K562 (cell line): ENCODE measurements at regions not wholly inside any gene's neighbourhood (a gene's known extent, or its start where the extent isn't known, plus 50 kb on each side); places are given as distances from the start of the nearest gene placed in this dataset.

ENCODE experiments used
- ATAC-seq: fragments of 200-7000 bp; cut with Tn5 transposase; 3 replicates; pipeline ENCODE4 v1.9.1; 2020; ENCODE audit warnings: moderate library complexity
- BruUV-seq: library from RNA; stranded (reverse); fragments of 400-500 nt; replicated peaks from 2 replicates; lab custom pipeline; 2021; lab: Mats Ljungman, UMichigan
- CTCF ChIA-PET: fragments of 300-600 bp; formaldehyde crosslinking; extraction: SDS; loops from one replicate; lab custom pipeline; 2021; ENCODE audit warnings: low intra/inter-chr PET ratio; lab: Yijun Ruan, JAX
- POLR2A ChIA-PET: fragments of 300-600, 350-650 bp; sonication (Branson Sonifier 250); formaldehyde crosslinking; extraction: SDS; loops from one replicate; lab custom pipeline; 2021; ENCODE audit warnings: antibody characterized with exemption, inconsistent platforms; lab: Yijun Ruan, JAX
- DNase-seq, 4 experiments: peaks; one replicate each; pipeline versions ENCODE4 v3.0.0 to v3.0.0-alpha.2; 2011 to 2018; ENCODE audit warnings: low spot score in 3 of 4, mixed read lengths in 3 of 4; ENCODE audit errors: extremely low read depth in 1 of 4
- FAIRE-seq: peaks from 2 replicates; lab custom pipeline; 2011; peaks lifted over from hg19 to GRCh38; lab: Jason Lieb, UNC
- H2AFZ ChIP-seq: 2 replicates; pipeline ENCODE4 v1.6.0; 2011; ENCODE audit warnings: low read depth, low read length, control low read depth, inconsistent platforms
- H3K27ac ChIP-seq: fragments of 200-600 bp; 3 replicates; pipeline ENCODE4 v1.8.0; 2011; ENCODE audit warnings: low read depth, mild to moderate bottlenecking, control low read depth, inconsistent platforms, low read length, moderate library complexity, mixed read lengths; ENCODE audit errors: extremely low read depth
- H3K27me3 ChIP-seq, 2 experiments: fragments of 300-600 bp in 1 of 2; 2 replicates in 1 of 2; 3 replicates in 1 of 2; pipeline versions ENCODE4 v1.6.0 to v1.8.0; 2011; ENCODE audit warnings: inconsistent platforms in 2 of 2, low read length in 2 of 2, mild to moderate bottlenecking in 1 of 2, mixed read lengths in 1 of 2, moderate library complexity in 1 of 2; ENCODE audit not compliant: control insufficient read depth in 2 of 2, insufficient read depth in 2 of 2
- H3K36me3 ChIP-seq: fragments of 300-600 bp; 3 replicates; pipeline ENCODE4 v1.8.0; 2011; ENCODE audit warnings: mild to moderate bottlenecking, low read length, inconsistent platforms; ENCODE audit not compliant: control insufficient read depth, insufficient read depth
- H3K4me1 ChIP-seq, 2 experiments: fragments of 200-600 bp in 1 of 2; replicated peaks in 1 of 2; 2 replicates in 1 of 2; 3 replicates in 1 of 2; pipeline versions ENCODE4 v1.5.1 to v1.8.0; 2011; ENCODE audit warnings: inconsistent platforms in 2 of 2, low read length in 2 of 2, mild to moderate bottlenecking in 1 of 2, mixed read lengths in 1 of 2, moderate library complexity in 1 of 2; ENCODE audit not compliant: control insufficient read depth in 2 of 2, insufficient read depth in 2 of 2
- H3K4me2 ChIP-seq: 2 replicates; pipeline ENCODE4 v1.6.1; 2011; ENCODE audit warnings: low read length, control low read depth, inconsistent platforms, mixed read lengths; ENCODE audit not compliant: insufficient read depth
- H3K4me3 ChIP-seq: fragments of 200-600 bp; sonication (generic), shearing (Covaris generic); 2 replicates; pipeline ENCODE4 v1.5.1; 2016; ENCODE audit warnings: control low read depth, inconsistent platforms
- H3K79me2 ChIP-seq: fragments of 200-600 bp; 3 replicates; pipeline ENCODE4 v1.8.0; 2011; ENCODE audit warnings: low read length, inconsistent platforms; ENCODE audit not compliant: control insufficient read depth, insufficient read depth
- H3K9ac ChIP-seq, 2 experiments: 2 replicates each; pipeline versions ENCODE4 v1.6.0 to v1.6.1; 2011; ENCODE audit warnings: low read depth in 2 of 2, low read length in 2 of 2, control low read depth in 1 of 2, inconsistent platforms in 1 of 2, mild to moderate bottlenecking in 1 of 2, mixed read lengths in 1 of 2; ENCODE audit not compliant: insufficient read depth in 1 of 2
- H3K9me1 ChIP-seq: one replicate; pipeline ENCODE4 v1.6.0; 2011; ENCODE audit warnings: inconsistent platforms, mild to moderate bottlenecking, low read length, moderate library complexity; ENCODE audit not compliant: control insufficient read depth, insufficient read depth
- H3K9me3 ChIP-seq: replicated peaks from 2 replicates; pipeline ENCODE4 v1.5.1; 2011; ENCODE audit warnings: low read depth, low read length, inconsistent platforms; ENCODE audit not compliant: control insufficient read depth, insufficient read depth
- H4K20me1 ChIP-seq: replicated peaks from 2 replicates; pipeline ENCODE4 v1.6.1; 2011; ENCODE audit warnings: low read length, inconsistent platforms, mixed read lengths; ENCODE audit not compliant: control insufficient read depth, insufficient read depth
- EP300 ChIP-seq: IDR thresholded peaks from 2 replicates; pipeline ENCODE4 v1.6.1; 2012; ENCODE audit warnings: low read length, improper control_type of control experiment
- GTF2E2 ChIP-seq: fragments of 200-800 bp; sonication (Bioruptor generic); IDR thresholded peaks from 2 replicates; pipeline ENCODE4 v1.6.1; 2016; ENCODE audit warnings: missing genetic modification characterization, missing compliant biosample characterization
- HDAC1 ChIP-seq, 2 experiments: fragments of 450-650 bp; IDR thresholded peaks; 2 replicates each; pipeline ENCODE4 v1.6.1; 2016 to 2017; ENCODE audit warnings: inconsistent platforms in 1 of 2, mild to moderate bottlenecking in 1 of 2, moderate library complexity in 1 of 2
- SRSF9 ChIP-seq: fragments of 200-400 bp; formaldehyde crosslinking; IDR thresholded peaks from 2 replicates; pipeline ENCODE4 v1.6.1; 2017; ENCODE audit warnings: low read depth, low read length, borderline replicate concordance
- TEAD4 ChIP-seq, 2 experiments: sonication (generic) in 1 of 2; formaldehyde crosslinking in 1 of 2; IDR thresholded peaks; 2 replicates each; pipeline versions ENCODE4 v1.6.1 to v1.8.0; 2012 to 2022; ENCODE audit warnings: borderline replicate concordance in 1 of 2, inconsistent platforms in 1 of 2, low read length in 1 of 2, mild to moderate bottlenecking in 1 of 2, missing genetic modification reagents in 1 of 2
- ZFP1 ChIP-seq: fragments of 450-650 bp; formaldehyde crosslinking; IDR thresholded peaks from 2 replicates; pipeline ENCODE4 v1.4.0; 2020; ENCODE audit warnings: mild to moderate bottlenecking, mixed read lengths
- ZNF197 ChIP-seq: fragments of 200-800 bp; sonication (Bioruptor generic); IDR thresholded peaks from 2 replicates; pipeline ENCODE4 v1.6.1; 2016; ENCODE audit warnings: low read depth, missing genetic modification characterization, missing compliant biosample characterization
- in situ Hi-C: fragments of 300-500 bp; cut with MboI; formaldehyde crosslinking; loops from 4 replicates; pipeline ENCODE4 v1.15.0; 2018; ENCODE audit warnings: inconsistent platforms, mixed read lengths
- intact Hi-C: fragments of 100-400 bp; cut with micrococcal nuclease; formaldehyde crosslinking; loops from 2 replicates; pipeline ENCODE4 v1.14.2; 2022
- TF ChIP-seq, protein P1 (sequence below): sonication (generic); formaldehyde crosslinking; IDR thresholded peaks from 2 replicates; pipeline ENCODE4 v1.8.0; 2022; ENCODE audit warnings: mild to moderate bottlenecking, missing genetic modification reagents
- TF ChIP-seq, protein P2 (sequence below): fragments of 450-650 bp; formaldehyde crosslinking; conservative IDR thresholded peaks from 2 replicates; pipeline ENCODE4 v1.4.0; 2022; ENCODE audit warnings: mild to moderate bottlenecking, missing genetic modification characterization
- TF ChIP-seq, protein P3 (sequence below), 2 experiments: fragments of 250-450 bp in 1 of 2; fragments of 450-650 bp in 1 of 2; sonication (Bioruptor Pico) in 1 of 2; IDR thresholded peaks; 2 replicates each; pipeline versions ENCODE4 v1.6.1 to v1.8.0; 2016 to 2021; ENCODE audit warnings: mild to moderate bottlenecking in 2 of 2, moderate library complexity in 2 of 2, missing compliant biosample characterization in 1 of 2, missing genetic modification characterization in 1 of 2
- TF ChIP-seq, protein P4 (sequence below): fragments of 450-650 bp; IDR thresholded peaks from 2 replicates; pipeline ENCODE4 v1.6.1; 2018; ENCODE audit not compliant: partially characterized antibody
- TF ChIP-seq, protein P5 (sequence below): fragments of 250-450 bp; sonication (Bioruptor Pico); IDR thresholded peaks from 2 replicates; pipeline ENCODE4 v1.5.0; 2020; ENCODE audit warnings: mild to moderate bottlenecking

DNA sequence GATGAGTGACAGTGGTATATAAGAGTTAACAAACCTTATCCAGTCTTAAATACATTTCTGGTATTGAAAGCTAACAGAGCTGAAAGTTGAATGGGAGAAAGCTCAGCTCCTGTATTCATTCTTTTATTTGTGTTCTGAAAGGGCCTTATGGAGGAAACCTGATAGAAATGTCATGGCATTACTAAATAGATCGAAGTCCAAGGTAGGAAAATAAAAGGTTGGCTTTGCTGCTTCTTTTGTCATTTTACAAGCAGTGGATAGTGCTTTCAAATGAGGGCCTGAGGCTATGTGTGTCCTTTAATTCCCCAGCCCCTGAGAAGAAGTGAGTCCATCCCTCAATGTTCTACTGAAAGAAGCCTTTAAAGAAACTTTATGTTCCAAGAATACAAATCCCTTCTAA, 974.3 kb upstream of the INTU start (continued):
- TF ChIP-seq, protein P1, sequence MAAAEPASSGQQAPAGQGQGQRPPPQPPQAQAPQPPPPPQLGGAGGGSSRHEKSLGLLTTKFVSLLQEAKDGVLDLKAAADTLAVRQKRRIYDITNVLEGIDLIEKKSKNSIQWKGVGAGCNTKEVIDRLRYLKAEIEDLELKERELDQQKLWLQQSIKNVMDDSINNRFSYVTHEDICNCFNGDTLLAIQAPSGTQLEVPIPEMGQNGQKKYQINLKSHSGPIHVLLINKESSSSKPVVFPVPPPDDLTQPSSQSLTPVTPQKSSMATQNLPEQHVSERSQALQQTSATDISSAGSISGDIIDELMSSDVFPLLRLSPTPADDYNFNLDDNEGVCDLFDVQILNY (CRISPR knock-in tag), result no peak
- TF ChIP-seq EP300 (no peak), GTF2E2 (tag) (no peak)

DNA sequence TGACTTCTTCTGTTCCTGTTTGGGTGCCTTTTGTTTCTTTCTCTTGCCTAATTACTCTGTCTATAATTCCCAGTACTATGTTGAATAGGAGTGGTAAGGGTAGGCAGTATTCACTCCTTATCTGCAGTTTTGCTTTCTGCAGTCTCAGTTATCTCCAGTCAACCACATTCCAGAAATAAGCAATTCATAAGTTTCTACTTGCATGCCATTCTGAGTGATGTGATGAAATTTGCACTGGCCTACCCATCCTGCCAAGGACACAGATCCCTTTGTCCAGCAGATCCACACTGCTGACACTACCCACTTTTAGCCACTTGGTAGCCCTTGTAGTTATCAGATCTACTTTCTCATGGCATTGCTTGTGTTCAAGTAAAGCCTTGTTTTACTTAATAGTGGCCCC, 971.6 kb upstream of the INTU start:
- FAIRE-seq, result peak; percentile 57
- Histone ChIP-seq H3K9me3 (no peaks in the 10 kb centered on the region), H2AFZ (no peak overlapping the region), H3K4me2 (no peak overlapping the region), H3K36me3 (peaks cover 2% of the 10 kb centered on the region; the same call in 1 of the 3 replicates), H3K79me2 (peaks cover 88% of the 10 kb centered on the region), H3K27me3 (no peaks in the 10 kb centered on the region), H3K27ac (no peak overlapping the region), H3K9me1 (no peaks in the 10 kb centered on the region), H3K4me1 (peaks cover 2 to 14% of the 10 kb centered on the region in 2 experiments; a peak in 3 of 5 replicates), H3K9ac (no peak overlapping the region), H3K4me3 (no peak overlapping the region), H4K20me1 (0 out of 2 replicates have a peak, but pooled peaks cover 4% of the 10 kb centered on the region)
- ChIA-PET POLR2A (no interaction called here), CTCF (no interaction called here)
- in situ Hi-C loops (no loop called here), intact Hi-C loops (no loop called here)
- peak in 2 of 4 experiments; percentile 15 to 27 for DNase-seq
- BruUV-seq, result no TSS peak
- peak; percentile 66 for ATAC-seq
- TF ChIP-seq, protein P2, sequence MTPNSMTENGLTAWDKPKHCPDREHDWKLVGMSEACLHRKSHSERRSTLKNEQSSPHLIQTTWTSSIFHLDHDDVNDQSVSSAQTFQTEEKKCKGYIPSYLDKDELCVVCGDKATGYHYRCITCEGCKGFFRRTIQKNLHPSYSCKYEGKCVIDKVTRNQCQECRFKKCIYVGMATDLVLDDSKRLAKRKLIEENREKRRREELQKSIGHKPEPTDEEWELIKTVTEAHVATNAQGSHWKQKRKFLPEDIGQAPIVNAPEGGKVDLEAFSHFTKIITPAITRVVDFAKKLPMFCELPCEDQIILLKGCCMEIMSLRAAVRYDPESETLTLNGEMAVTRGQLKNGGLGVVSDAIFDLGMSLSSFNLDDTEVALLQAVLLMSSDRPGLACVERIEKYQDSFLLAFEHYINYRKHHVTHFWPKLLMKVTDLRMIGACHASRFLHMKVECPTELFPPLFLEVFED (CRISPR knock-in tag), result no peak
- TF ChIP-seq SRSF9 (no peak), TEAD4 (IDR thresholded peaks at IDR 0.05; ENCODE audit: low read length) (peak; percentile 62), TEAD4 (CRISPR knock-in tag; IDR thresholded peaks at IDR 0.05; ENCODE audit: borderline replicate concordance) (no peak), ZFP1 (CRISPR knock-in tag) (no peak), HDAC1 (IDR thresholded peaks at IDR 0.05) (0 out of 4 replicates have a peak, but pooled peaks of 1 of the 2 experiments have one; percentile 28), ZNF197 (CRISPR knock-in tag) (no peak)
- TF ChIP-seq, protein P3, sequence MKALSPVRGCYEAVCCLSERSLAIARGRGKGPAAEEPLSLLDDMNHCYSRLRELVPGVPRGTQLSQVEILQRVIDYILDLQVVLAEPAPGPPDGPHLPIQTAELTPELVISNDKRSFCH (CRISPR knock-in tag; IDR thresholded peaks at IDR 0.05), result no peak
- TF ChIP-seq, protein P3 (tag; IDR thresholded peaks at IDR 0.05), result no peak
- TF ChIP-seq, protein P4, sequence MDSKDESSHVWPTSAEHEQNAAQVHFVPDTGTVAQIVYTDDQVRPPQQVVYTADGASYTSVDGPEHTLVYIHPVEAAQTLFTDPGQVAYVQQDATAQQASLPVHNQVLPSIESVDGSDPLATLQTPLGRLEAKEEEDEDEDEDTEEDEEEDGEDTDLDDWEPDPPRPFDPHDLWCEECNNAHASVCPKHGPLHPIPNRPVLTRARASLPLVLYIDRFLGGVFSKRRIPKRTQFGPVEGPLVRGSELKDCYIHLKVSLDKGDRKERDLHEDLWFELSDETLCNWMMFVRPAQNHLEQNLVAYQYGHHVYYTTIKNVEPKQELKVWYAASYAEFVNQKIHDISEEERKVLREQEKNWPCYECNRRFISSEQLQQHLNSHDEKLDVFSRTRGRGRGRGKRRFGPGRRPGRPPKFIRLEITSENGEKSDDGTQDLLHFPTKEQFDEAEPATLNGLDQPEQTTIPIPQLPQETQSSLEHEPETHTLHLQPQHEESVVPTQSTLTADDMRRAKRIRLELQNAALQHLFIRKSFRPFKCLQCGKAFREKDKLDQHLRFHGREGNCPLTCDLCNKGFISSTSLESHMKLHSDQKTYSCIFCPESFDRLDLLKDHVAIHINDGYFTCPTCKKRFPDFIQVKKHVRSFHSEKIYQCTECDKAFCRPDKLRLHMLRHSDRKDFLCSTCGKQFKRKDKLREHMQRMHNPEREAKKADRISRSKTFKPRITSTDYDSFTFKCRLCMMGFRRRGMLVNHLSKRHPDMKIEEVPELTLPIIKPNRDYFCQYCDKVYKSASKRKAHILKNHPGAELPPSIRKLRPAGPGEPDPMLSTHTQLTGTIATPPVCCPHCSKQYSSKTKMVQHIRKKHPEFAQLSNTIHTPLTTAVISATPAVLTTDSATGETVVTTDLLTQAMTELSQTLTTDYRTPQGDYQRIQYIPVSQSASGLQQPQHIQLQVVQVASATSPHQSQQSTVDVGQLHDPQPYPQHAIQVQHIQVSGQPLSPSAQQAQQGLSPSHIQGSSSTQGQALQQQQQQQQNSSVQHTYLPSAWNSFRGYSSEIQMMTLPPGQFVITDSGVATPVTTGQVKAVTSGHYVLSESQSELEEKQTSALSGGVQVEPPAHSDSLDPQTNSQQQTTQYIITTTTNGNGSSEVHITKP, result no peak
- TF ChIP-seq, protein P5, sequence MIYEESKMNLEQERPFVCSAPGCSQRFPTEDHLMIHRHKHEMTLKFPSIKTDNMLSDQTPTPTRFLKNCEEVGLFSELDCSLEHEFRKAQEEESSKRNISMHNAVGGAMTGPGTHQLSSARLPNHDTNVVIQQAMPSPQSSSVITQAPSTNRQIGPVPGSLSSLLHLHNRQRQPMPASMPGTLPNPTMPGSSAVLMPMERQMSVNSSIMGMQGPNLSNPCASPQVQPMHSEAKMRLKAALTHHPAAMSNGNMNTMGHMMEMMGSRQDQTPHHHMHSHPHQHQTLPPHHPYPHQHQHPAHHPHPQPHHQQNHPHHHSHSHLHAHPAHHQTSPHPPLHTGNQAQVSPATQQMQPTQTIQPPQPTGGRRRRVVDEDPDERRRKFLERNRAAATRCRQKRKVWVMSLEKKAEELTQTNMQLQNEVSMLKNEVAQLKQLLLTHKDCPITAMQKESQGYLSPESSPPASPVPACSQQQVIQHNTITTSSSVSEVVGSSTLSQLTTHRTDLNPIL (CRISPR knock-in tag), result no peak
